Activated naive CD4-positive, alpha-beta T cell treated with anti-CD3 and anti-CD28 coated beads, Interleukin-2, amount 10 ng/mL, durations not matched to agents 7 days and 5 days (primary cell): ENCODE measurements at regions not wholly inside any gene's neighbourhood (a gene's known extent, or its start where the extent isn't known, plus 50 kb on each side); places are given as distances from the start of the nearest gene placed in this dataset.

Experiments used
- CTCF ChIA-PET: fragments of 350-600 bp; sonication (Branson Sonifier 250); formaldehyde crosslinking; loops from one replicate; lab custom pipeline; 2021; ENCODE audit warnings: antibody characterized with exemption; lab: Charles Lee
- DNase-seq: peaks from one replicate; pipeline ENCODE4 v3.0.0-alpha.2; 2020
- H3K27ac Mint-ChIP-seq: one replicate; pipeline ENCODE4 v1.8.0; 2021; ENCODE audit warnings: mild to moderate bottlenecking, moderate library complexity, mixed read lengths
- H3K27me3 Mint-ChIP-seq: one replicate; pipeline ENCODE4 v1.8.0; 2021; ENCODE audit warnings: mild to moderate bottlenecking, mixed read lengths
- H3K36me3 Mint-ChIP-seq: one replicate; pipeline ENCODE4 v1.8.0; 2021; ENCODE audit warnings: mixed read lengths
- H3K4me1 Mint-ChIP-seq: one replicate; pipeline ENCODE4 v1.8.0; 2021; ENCODE audit warnings: mixed read lengths
- H3K4me3 Mint-ChIP-seq: one replicate; pipeline ENCODE4 v1.8.0; 2021; ENCODE audit warnings: mild to moderate bottlenecking, moderate library complexity, mixed read lengths
- H3K9me3 Mint-ChIP-seq: one replicate; pipeline ENCODE4 v1.8.0; 2021; ENCODE audit warnings: mixed read lengths

DNA sequence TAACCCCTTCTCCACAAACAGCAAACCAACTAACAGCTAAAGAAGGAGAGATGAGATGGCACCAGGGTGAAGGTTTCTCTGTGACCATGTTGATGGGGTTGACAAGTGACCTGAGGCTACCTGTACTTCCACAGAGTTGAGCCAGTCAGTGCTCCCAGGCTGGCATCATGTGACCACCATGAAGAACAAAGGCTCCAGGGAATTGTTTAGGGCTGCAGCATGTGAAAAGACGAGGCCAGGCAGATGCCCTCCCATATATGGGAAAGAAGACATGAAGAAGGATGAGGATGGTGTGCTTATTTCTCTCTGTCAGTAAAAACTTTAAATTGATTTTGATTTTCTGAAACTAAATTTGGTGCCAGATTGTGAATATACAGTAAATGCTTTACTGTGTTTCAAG is 220.6 kb downstream of the OLFM4 start:
- no peaks in the 10 kb centered on the region for H3K9me3 Mint-ChIP-seq
- CTCF ChIA-PET = interaction anchor here (2.5 kb wide), 1 partner anchor 11 kb away, joined by 12 read pairs; no protein-coding TSS in a partner anchor
- H3K36me3 Mint-ChIP-seq = no peaks in the 10 kb centered on the region
- no peak for DNase-seq
- no peak overlapping the region for H3K27ac Mint-ChIP-seq
- no peaks in the 10 kb centered on the region for H3K27me3 Mint-ChIP-seq
- no peaks in the 10 kb centered on the region for H3K4me1 Mint-ChIP-seq
- no peak overlapping the region for H3K4me3 Mint-ChIP-seq

DNA sequence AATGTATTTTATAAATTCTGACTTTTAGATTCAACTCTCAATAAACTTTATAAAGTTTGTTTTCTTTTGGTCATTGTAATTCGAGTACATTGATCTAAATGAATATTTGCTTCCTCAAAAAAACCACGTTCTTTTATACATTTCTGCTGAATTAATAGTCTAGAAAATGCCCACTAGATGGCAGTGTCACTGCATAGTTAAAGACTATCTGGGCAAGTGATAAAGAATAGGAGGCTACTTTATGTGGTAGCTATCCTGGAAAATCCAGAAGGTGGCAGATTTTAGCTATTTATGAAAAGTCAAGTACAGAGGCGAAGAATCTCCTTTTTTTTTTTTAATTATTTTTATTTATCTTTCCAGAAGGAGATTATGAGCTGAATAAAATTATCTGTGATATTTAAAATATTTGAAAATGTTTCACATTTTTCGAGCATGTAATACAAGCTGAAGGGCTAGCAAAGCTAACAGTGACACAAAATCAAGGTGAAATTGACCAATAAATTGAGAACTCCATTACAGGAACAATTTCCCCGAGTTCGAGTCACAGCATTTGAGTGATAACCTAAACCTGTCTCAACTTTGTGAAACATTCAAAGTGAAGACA is 221.8 kb downstream of the OLFM4 start:
- Mint-ChIP-seq H3K27me3 (no peaks in the 10 kb centered on the region), H3K27ac (no peak overlapping the region), H3K9me3 (no peaks in the 10 kb centered on the region), H3K4me1 (no peaks in the 10 kb centered on the region), H3K36me3 (no peaks in the 10 kb centered on the region), H3K4me3 (no peak overlapping the region)
- peak; percentile 24 for DNase-seq
- CTCF ChIA-PET = interaction anchor here (0.7 to 2.5 kb wide), 7 partner anchors 9 to 532 kb away, joined by 3 to 12 read pairs (median 4); no protein-coding TSS in a partner anchor

DNA sequence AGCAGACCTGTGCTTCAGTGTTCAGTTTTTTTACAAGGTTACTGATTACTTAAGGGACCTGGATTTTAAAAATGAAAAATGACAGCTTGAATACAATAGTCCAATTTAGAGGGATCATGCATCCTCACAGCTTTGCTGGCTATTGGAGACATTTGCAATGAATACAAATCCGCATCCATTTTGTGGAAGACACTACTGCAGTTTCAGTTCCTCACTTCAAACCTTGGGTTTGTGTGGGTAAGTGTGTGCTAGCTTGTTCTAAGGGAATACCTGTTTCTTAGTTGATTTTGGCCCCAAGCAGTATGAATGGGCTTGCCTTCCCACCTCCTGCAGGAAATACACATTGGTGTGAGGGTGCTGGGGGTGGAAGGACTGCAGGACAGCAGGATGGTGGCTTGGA is 222.4 kb downstream of the OLFM4 start:
- Mint-ChIP-seq H3K27ac (no peak overlapping the region), H3K27me3 (no peaks in the 10 kb centered on the region), H3K36me3 (no peaks in the 10 kb centered on the region), H3K4me3 (no peak overlapping the region), H3K9me3 (no peaks in the 10 kb centered on the region), H3K4me1 (no peaks in the 10 kb centered on the region)
- DNase-seq = no peak
- CTCF ChIA-PET = interaction anchor here (0.7 to 2.5 kb wide), 8 partner anchors 10 to 531 kb away, joined by 3 to 12 read pairs (median 4); no protein-coding TSS in a partner anchor

DNA sequence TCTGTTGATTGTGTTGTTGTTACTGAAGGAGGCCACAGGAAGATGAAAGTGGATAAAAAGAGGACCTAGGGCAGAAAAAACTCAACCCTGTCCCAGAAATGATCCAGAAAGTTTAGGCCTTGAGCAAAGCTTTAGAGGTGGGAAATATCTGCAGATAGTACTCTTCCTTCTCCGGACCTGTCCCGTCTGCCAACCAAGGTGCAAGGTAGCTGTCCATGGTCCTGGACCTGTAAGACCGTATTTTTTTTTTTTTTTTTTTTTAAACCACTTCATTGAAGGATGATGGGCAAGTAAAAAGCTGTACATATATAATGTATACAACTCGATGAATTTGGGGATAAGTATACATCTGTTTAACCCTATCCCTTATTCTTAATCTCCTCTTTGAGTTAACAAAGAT is 225.9 kb downstream of the OLFM4 start:
- Mint-ChIP-seq H3K36me3 (no peaks in the 10 kb centered on the region), H3K9me3 (no peaks in the 10 kb centered on the region), H3K27me3 (no peaks in the 10 kb centered on the region), H3K4me1 (no peaks in the 10 kb centered on the region), H3K27ac (no peak overlapping the region), H3K4me3 (no peak overlapping the region)
- CTCF ChIA-PET = no interaction called here
- DNase-seq = peak; percentile 24

DNA sequence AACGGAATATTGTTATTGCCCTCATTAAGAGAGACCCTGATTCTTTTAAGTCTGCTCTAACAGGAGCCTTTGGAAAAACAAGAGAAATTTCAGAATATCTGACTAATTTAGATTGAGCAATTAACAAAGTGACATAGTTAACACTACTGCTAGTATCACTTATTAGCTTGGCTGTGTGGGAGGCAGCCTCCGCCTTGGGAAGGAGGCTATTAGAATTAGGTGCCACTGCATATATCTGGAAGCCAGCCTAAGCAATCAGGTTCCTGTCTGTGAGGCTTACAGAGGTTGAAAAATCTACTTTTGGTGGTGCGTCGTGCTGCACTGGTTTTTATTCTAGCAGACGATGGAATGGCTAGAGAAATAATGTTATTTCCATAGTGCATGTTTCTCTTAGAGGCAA is 227.2 kb downstream of the OLFM4 start:
- no peaks in the 10 kb centered on the region for H3K9me3 Mint-ChIP-seq
- H3K27me3 Mint-ChIP-seq = no peaks in the 10 kb centered on the region
- no peaks in the 10 kb centered on the region for H3K4me1 Mint-ChIP-seq
- H3K36me3 Mint-ChIP-seq = no peaks in the 10 kb centered on the region
- no peak for DNase-seq
- H3K27ac Mint-ChIP-seq = no peak overlapping the region
- H3K4me3 Mint-ChIP-seq = no peak overlapping the region
- CTCF ChIA-PET = no interaction called here

DNA sequence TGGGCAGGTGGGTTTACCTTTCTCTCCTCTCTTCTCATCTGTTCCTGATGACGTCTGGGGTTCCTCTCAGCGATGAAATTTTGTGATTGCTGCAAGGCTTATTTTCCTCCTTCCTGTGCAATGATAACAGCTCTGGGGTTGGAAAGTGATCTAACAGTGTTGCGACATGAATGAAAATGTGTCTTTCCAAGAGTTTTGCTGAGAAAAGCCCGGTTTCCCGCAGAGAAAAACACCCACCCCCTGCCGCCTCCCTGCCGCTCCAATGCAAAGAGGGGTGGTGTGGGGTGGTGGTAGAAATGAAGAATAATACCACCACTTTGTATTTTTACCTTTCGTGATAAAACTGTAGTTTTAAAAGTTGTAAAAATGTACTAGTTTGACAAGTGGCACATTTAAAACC is 232.0 kb downstream of the OLFM4 start:
- Mint-ChIP-seq H3K9me3 (no peaks in the 10 kb centered on the region), H3K4me3 (no peak overlapping the region), H3K27me3 (no peaks in the 10 kb centered on the region), H3K27ac (no peak overlapping the region), H3K4me1 (no peaks in the 10 kb centered on the region), H3K36me3 (no peaks in the 10 kb centered on the region)
- DNase-seq = no peak
- CTCF ChIA-PET = interaction anchor here (3.7 kb wide), 1 partner anchor 10 kb away, joined by 12 read pairs; no protein-coding TSS in a partner anchor

DNA sequence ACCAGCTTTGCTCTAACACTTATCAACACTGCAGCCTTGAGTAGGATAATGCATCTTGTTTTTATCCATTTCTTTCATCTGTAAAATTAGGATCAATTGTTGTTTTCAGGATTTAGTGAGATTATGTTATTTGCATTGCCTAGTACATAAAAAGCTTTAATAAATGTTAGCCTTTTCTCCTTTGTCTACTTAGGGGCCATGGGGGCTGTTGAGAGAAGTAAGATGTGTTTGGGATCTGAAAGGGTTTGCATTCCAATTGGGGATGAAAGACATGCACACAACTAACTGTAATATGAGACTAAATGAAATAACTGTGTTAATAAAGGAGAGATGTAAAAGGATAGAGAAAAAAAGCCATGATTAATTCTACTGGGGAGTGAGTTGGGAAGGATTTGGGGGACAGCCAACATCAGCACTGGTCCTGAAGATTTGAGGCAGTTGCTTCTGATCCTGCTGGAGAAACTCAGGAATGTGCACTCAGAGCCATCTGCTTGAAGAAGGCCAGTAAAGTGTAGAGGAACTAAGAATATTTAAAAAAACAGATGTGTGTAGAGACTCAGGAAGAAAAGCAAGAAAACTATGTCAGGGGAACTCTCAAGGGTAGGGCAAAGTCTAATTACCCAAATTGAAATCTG is 236.3 kb downstream of the OLFM4 start:
- Mint-ChIP-seq H3K27me3 (no peaks in the 10 kb centered on the region), H3K27ac (no peak overlapping the region), H3K4me1 (no peaks in the 10 kb centered on the region), H3K4me3 (no peak overlapping the region), H3K36me3 (no peaks in the 10 kb centered on the region), H3K9me3 (peaks cover 7% of the 10 kb centered on the region)
- no peak for DNase-seq
- CTCF ChIA-PET = interaction anchor here (1.1 kb wide), 1 partner anchor 14 kb away, joined by 3 read pairs; no protein-coding TSS in a partner anchor

DNA sequence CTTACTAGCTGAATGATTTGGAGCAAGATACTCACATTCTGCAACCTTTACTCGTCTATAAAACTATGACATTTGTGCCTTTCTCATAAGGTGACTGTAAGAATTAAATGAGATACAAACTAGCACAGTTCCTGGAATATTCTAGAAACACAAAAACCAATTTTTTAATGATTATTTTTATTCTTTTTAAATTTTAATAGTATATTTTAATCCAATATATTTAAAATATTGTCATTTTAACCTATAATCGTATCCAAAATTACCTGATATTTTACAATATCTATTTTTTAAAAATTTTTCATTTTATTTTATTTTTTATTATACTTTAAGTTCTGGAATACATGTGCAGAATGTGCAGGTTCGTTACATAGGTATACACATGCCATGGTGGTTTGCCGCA is 238.1 kb downstream of the OLFM4 start:
- Mint-ChIP-seq H3K27ac (no peak overlapping the region), H3K27me3 (no peaks in the 10 kb centered on the region), H3K4me1 (no peaks in the 10 kb centered on the region), H3K36me3 (no peaks in the 10 kb centered on the region), H3K9me3 (peaks cover 7% of the 10 kb centered on the region), H3K4me3 (no peak overlapping the region)
- DNase-seq = no peak
- CTCF ChIA-PET = no interaction called here

DNA sequence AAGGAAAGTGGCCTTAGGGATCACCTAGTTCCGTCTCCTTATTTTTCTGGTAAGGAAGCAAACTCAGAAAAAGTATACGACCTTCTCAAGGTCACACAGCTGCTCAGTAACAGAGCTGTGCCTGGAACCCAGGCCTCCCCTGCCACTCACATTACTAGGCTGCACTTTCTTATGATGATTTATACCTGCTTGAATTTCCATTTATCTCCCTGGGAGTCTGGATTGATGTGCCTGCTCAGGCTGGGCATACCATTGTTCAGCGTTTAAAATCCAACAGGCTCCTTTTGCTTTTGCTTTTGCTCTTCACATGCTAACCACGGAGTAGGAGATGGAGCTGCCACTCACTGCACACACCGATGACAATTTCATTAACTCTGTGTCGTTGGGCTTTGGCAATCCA is 241.0 kb downstream of the OLFM4 start:
- Mint-ChIP-seq H3K27me3 (no peaks in the 10 kb centered on the region), H3K4me3 (no peak overlapping the region), H3K4me1 (no peaks in the 10 kb centered on the region), H3K9me3 (peaks cover 7% of the 10 kb centered on the region), H3K36me3 (no peaks in the 10 kb centered on the region), H3K27ac (no peak overlapping the region)
- CTCF ChIA-PET = interaction anchor here (1.7 kb wide), 1 partner anchor 19 kb away, joined by 4 read pairs; no protein-coding TSS in a partner anchor
- no peak for DNase-seq

DNA sequence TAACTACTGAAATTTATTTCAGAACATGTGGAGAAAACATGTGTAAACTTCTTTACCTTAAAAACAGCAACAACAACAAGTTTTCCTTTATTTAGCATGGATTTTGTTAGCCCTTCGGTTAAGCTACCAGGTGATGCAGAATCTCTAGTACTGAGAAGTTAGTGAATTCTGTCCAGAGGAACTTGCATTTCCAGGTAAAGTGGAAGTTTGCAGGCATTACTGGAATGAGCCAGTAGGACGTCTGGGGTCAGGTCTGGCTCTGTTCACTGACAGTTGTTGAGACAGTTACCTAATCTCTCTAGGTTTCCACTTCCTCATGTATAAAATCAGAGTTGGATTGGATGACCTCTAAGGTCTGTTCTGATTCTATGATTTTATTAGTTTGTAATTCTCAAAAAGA is 244.3 kb downstream of the OLFM4 start:
- H3K4me3 Mint-ChIP-seq = no peak overlapping the region
- no peaks in the 10 kb centered on the region for H3K27me3 Mint-ChIP-seq
- no peaks in the 10 kb centered on the region for H3K4me1 Mint-ChIP-seq
- no peak overlapping the region for H3K27ac Mint-ChIP-seq
- no peak for DNase-seq
- no peaks in the 10 kb centered on the region for H3K36me3 Mint-ChIP-seq
- CTCF ChIA-PET = no interaction called here
- peaks cover under 1% of the 10 kb centered on the region for H3K9me3 Mint-ChIP-seq

DNA sequence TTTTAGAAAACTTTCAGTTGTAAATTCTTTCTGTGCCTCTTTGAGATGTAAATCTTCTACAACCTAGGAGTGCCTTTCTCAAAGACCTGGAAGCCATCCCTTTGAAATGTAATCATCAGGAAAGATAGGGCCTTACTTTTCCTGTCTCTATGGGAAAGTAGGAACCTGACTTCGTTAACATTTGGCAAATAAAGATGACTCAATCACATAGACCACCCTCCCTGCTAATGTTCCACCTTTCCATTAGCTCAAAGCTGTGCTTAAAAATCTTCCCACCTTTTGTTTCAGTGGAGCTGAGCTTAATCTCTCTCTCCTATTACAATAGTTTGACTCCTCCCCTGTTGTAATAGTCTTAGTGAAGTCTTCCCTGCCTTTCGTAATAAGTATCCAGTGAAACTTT is 247.7 kb downstream of the OLFM4 start:
- no peak overlapping the region for H3K27ac Mint-ChIP-seq

DNA sequence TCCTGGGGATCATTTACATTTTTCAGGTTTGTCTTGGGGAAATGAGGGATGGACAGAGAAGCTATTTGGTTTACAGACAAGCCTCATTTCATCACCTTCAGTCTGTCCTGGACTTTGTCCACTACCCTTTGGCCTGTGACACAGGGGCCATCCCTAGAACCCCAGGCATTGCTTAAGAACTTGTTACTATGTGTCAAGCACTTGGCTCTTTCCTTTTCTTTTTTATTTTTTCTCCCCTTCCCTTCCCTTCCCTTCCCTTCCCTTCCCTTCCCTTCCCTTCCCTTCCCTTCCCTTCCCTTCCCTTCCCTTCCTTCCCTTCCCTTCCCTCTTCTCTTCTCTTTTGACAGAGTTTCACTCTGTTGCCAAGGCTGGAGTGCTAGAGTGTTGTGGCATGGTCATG is 253.1 kb downstream of the OLFM4 start:
- no peak overlapping the region for H3K27ac Mint-ChIP-seq
- no peaks in the 10 kb centered on the region for H3K4me1 Mint-ChIP-seq
- H3K36me3 Mint-ChIP-seq = no peaks in the 10 kb centered on the region
- peaks cover 2% of the 10 kb centered on the region for H3K9me3 Mint-ChIP-seq
- no peak overlapping the region for H3K4me3 Mint-ChIP-seq
- DNase-seq = no peak
- no peaks in the 10 kb centered on the region for H3K27me3 Mint-ChIP-seq
- CTCF ChIA-PET = no interaction called here

More for the DNA sequence above, 247.7 kb downstream of the OLFM4 start:
- no peaks in the 10 kb centered on the region for H3K4me1 Mint-ChIP-seq
- no peaks in the 10 kb centered on the region for H3K27me3 Mint-ChIP-seq
- no peaks in the 10 kb centered on the region for H3K36me3 Mint-ChIP-seq
- H3K4me3 Mint-ChIP-seq = no peak overlapping the region
- DNase-seq = no peak
- peaks cover 2% of the 10 kb centered on the region for H3K9me3 Mint-ChIP-seq
- CTCF ChIA-PET = interaction anchor here (1.5 kb wide), 1 partner anchor 26 kb away, joined by 3 read pairs; no protein-coding TSS in a partner anchor

DNA sequence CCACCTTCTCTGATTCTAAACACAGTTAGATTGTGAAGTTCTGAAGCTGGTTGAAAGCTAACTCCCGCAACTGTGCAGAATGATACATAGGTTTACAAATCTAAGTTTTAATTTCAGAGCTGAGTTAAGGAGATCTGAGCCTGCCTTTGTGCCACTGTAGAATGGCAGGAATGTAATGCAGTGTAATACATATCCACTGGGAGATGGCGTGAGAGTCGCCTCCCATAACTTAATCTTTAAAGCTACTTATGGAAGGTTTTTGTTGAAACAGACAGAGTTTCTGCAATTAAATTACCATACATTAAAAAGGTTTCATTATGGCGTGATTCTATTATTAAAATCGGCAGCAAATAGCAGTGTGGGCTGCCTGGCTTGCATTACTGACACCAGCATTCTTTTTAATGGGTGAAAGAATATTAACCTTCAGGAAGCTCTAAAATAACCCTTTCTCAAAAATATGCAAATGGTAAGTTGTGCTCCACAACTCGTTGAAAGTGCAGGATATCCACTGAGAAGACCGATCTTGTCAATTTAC is 257.4 kb downstream of the OLFM4 start:
- H3K4me1 Mint-ChIP-seq = no peaks in the 10 kb centered on the region
- CTCF ChIA-PET = no interaction called here
- no peaks in the 10 kb centered on the region for H3K27me3 Mint-ChIP-seq
- H3K9me3 Mint-ChIP-seq = no peaks in the 10 kb centered on the region
- no peaks in the 10 kb centered on the region for H3K36me3 Mint-ChIP-seq
- no peak overlapping the region for H3K27ac Mint-ChIP-seq
- no peak overlapping the region for H3K4me3 Mint-ChIP-seq
- no peak for DNase-seq

DNA sequence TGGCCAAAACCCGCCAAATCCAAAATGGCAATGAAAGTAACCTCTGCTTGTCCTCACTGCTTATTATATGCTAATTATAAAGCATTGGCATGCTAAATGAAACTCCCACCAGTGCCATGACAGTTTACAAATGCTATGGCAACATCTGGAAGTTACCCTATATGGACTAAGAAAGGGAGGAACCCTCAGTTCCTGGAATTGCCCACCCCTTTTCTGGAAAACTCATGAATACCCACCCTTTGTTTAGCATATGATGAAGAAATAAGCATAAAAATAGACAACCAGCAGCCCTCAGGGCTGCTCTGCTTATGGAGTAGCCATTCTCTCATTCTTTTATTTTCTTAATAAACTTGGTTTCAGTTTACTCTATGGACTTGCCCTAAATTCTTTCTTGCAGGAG is 269.8 kb downstream of the OLFM4 start:
- no peaks in the 10 kb centered on the region for H3K4me1 Mint-ChIP-seq
- CTCF ChIA-PET = no interaction called here
- no peaks in the 10 kb centered on the region for H3K27me3 Mint-ChIP-seq
- no peak overlapping the region for H3K4me3 Mint-ChIP-seq
- DNase-seq = no peak
- no peaks in the 10 kb centered on the region for H3K36me3 Mint-ChIP-seq
- H3K27ac Mint-ChIP-seq = no peak overlapping the region
- peaks cover 2% of the 10 kb centered on the region for H3K9me3 Mint-ChIP-seq

DNA sequence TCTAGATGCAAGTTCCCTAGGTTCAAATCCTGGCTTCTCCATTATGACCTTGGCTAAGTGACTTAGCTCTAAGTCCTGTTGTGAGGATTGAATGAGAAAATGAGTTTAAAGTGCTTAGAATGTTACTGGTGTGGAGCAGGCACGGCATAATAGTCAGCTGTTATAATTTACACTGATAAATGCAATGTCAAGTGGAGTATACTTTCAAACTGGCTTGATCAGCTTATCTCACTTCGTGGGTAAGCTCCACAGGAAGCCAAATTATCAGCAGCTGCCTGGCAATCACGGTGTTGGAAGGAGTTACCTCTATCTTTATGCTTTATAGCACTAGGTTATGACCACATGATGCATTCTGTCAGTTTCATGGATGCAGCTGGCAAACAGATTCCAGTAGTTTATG is 272.8 kb downstream of the OLFM4 start:
- no peak for DNase-seq
- Mint-ChIP-seq H3K4me3 (no peak overlapping the region), H3K9me3 (peaks cover 3% of the 10 kb centered on the region), H3K36me3 (no peaks in the 10 kb centered on the region), H3K27ac (no peak overlapping the region), H3K27me3 (no peaks in the 10 kb centered on the region), H3K4me1 (no peaks in the 10 kb centered on the region)
- CTCF ChIA-PET = no interaction called here
